HEK293 (cell line): ENCODE measurements at regions not wholly inside any gene's neighbourhood (a gene's known extent, or its start where the extent isn't known, plus 50 kb on each side); places are given as distances from the start of the nearest gene placed in this dataset.

Experiments used
- CTCF ChIA-PET: fragments of 350-600 bp; formaldehyde crosslinking; extraction: SDS; loops from one replicate; lab custom pipeline; 2021; ENCODE audit warnings: antibody characterized with exemption; lab: Yijun Ruan, JAX
- POLR2A ChIA-PET: fragments of 300-600 bp; formaldehyde crosslinking; extraction: SDS; loops from one replicate; lab custom pipeline; 2020; ENCODE audit warnings: antibody characterized with exemption, inconsistent platforms; lab: Yijun Ruan, JAX
- H3K27ac ChIP-seq: fragments of 200-500 bp; sonication (Bioruptor generic); 2 replicates; pipeline ENCODE4 v1.5.1; 2014; ENCODE audit warnings: low read depth, low read length, control low read depth, inconsistent platforms; ENCODE audit errors: extremely low read depth
- H3K36me3 ChIP-seq, 2 experiments: fragments of 200-500 bp in 1 of 2; sonication (Bioruptor generic) in 1 of 2; 1 replicate in 1 of 2; 2 replicates in 1 of 2; pipeline ENCODE4 v1.5.1; 2014 to 2017; ENCODE audit warnings: inconsistent platforms in 2 of 2, low read length in 2 of 2; ENCODE audit not compliant: control insufficient read depth in 2 of 2, insufficient read depth in 1 of 2
- H3K4me1 ChIP-seq: fragments of 200-500 bp; sonication (Bioruptor generic); 2 replicates; pipeline ENCODE4 v1.5.1; 2014; ENCODE audit warnings: mild to moderate bottlenecking, low read length, inconsistent platforms; ENCODE audit not compliant: control insufficient read depth, insufficient read depth
- H3K4me3 ChIP-seq: 2 replicates; pipeline ENCODE4 v1.5.1; 2011; ENCODE audit warnings: low read depth, mild to moderate bottlenecking, control low read depth, low read length, moderate library complexity
- H3K9me3 ChIP-seq: fragments of 200-500 bp; sonication (Bioruptor generic); 2 replicates; pipeline ENCODE4 v1.5.1; 2014; ENCODE audit warnings: low read depth, low read length, inconsistent platforms; ENCODE audit not compliant: control insufficient read depth, insufficient read depth
- CTCF ChIP-seq: fragments of 450-650 bp; formaldehyde crosslinking; IDR thresholded peaks from 2 replicates; pipeline ENCODE4 v1.5.1; 2016; ENCODE audit warnings: missing biosample characterization, missing genetic modification characterization
- EGR2 ChIP-seq: fragments of 450-650 bp; formaldehyde crosslinking; IDR thresholded peaks from 2 replicates; pipeline ENCODE4 v1.5.1; 2016; ENCODE audit warnings: low read depth, missing biosample characterization, missing genetic modification characterization
- MYNN ChIP-seq: fragments of 450-650 bp; formaldehyde crosslinking; IDR thresholded peaks from 2 replicates; pipeline ENCODE4 v1.5.1; 2016; ENCODE audit warnings: missing biosample characterization, missing genetic modification characterization, borderline replicate concordance
- PRDM10 ChIP-seq: fragments of 450-650 bp; formaldehyde crosslinking; IDR thresholded peaks from 2 replicates; pipeline ENCODE4 v1.5.1; 2016; ENCODE audit warnings: missing biosample characterization, missing genetic modification characterization
- PRDM6 ChIP-seq: fragments of 450-650 bp; formaldehyde crosslinking; IDR thresholded peaks from 2 replicates; pipeline ENCODE4 v1.5.1; 2017; ENCODE audit warnings: missing biosample characterization, missing genetic modification characterization
- ZBTB7A ChIP-seq: fragments of 450-650 bp; formaldehyde crosslinking; IDR thresholded peaks from 2 replicates; pipeline ENCODE4 v1.5.1; 2016; ENCODE audit warnings: low read depth, missing biosample characterization, missing genetic modification characterization
- ZFP69B ChIP-seq: fragments of 450-650 bp; formaldehyde crosslinking; IDR thresholded peaks from 2 replicates; pipeline ENCODE4 v1.5.1; 2016; ENCODE audit warnings: missing biosample characterization, missing genetic modification characterization
- ZNF148 ChIP-seq: fragments of 450-650 bp; formaldehyde crosslinking; IDR thresholded peaks from 2 replicates; pipeline ENCODE4 v1.5.0; 2017; ENCODE audit warnings: missing biosample characterization, missing genetic modification characterization, borderline replicate concordance
- ZNF18 ChIP-seq: fragments of 450-650 bp; formaldehyde crosslinking; IDR thresholded peaks from 2 replicates; pipeline ENCODE4 v1.5.1; 2016; ENCODE audit warnings: missing biosample characterization, missing genetic modification characterization
- ZNF2 ChIP-seq: fragments of 450-650 bp; formaldehyde crosslinking; IDR thresholded peaks from 2 replicates; pipeline ENCODE4 v1.5.1; 2016; ENCODE audit warnings: missing biosample characterization, missing genetic modification characterization
- ZNF596 ChIP-seq: fragments of 450-650 bp; IDR thresholded peaks from 2 replicates; pipeline ENCODE4 v1.5.0; 2018; ENCODE audit warnings: missing biosample characterization, mild to moderate bottlenecking, missing genetic modification characterization, moderate library complexity
- ZNF624 ChIP-seq: fragments of 450-650 bp; formaldehyde crosslinking; IDR thresholded peaks from 2 replicates; pipeline ENCODE4 v1.5.1; 2017; ENCODE audit warnings: missing biosample characterization, missing genetic modification characterization
- ZNF629 ChIP-seq: fragments of 450-650 bp; formaldehyde crosslinking; IDR thresholded peaks from 2 replicates; pipeline ENCODE4 v1.5.1; 2017; ENCODE audit warnings: missing biosample characterization, missing genetic modification characterization
- ZNF654 ChIP-seq: fragments of 450-650 bp; formaldehyde crosslinking; IDR thresholded peaks from 2 replicates; pipeline ENCODE4 v1.5.1; 2016; ENCODE audit warnings: low read depth, missing biosample characterization, missing genetic modification characterization
- ZNF658 ChIP-seq: fragments of 450-650 bp; formaldehyde crosslinking; IDR thresholded peaks from 2 replicates; pipeline ENCODE4; 2016; ENCODE audit warnings: missing biosample characterization, missing genetic modification characterization
- ZNF664 ChIP-seq: fragments of 450-650 bp; formaldehyde crosslinking; IDR thresholded peaks from 2 replicates; pipeline ENCODE4 v1.5.1; 2016; ENCODE audit warnings: missing biosample characterization, missing genetic modification characterization
- ZNF76 ChIP-seq: fragments of 450-650 bp; formaldehyde crosslinking; IDR thresholded peaks from 2 replicates; pipeline ENCODE4; 2016; ENCODE audit warnings: low read depth, missing biosample characterization, missing genetic modification characterization, borderline replicate concordance
- ZNF776 ChIP-seq: fragments of 450-650 bp; formaldehyde crosslinking; IDR thresholded peaks from 2 replicates; pipeline ENCODE4 v1.5.0; 2017; ENCODE audit warnings: missing biosample characterization, missing genetic modification characterization, borderline replicate concordance
- ZSCAN4 ChIP-seq: fragments of 450-650 bp; formaldehyde crosslinking; IDR thresholded peaks from 2 replicates; pipeline ENCODE4 v1.5.1; 2017; ENCODE audit warnings: missing biosample characterization, missing genetic modification characterization
- ZXDB ChIP-seq: fragments of 450-650 bp; formaldehyde crosslinking; IDR thresholded peaks from 2 replicates; pipeline ENCODE4 v1.5.1; 2016; ENCODE audit warnings: missing biosample characterization, missing genetic modification characterization

- TF ChIP-seq EGR2 (tag by site-specific recombination) (no peak), ZNF658 (tag by site-specific recombination) (no peak), ZNF18 (tag by site-specific recombination) (no peak), ZNF2 (tag by site-specific recombination) (no peak), ZNF148 (tag by site-specific recombination) (no peak), ZNF629 (tag by site-specific recombination) (no peak), ZNF776 (no peak), ZXDB (tag by site-specific recombination) (no peak), CTCF (tag by site-specific recombination) (no peak), ZNF76 (tag by site-specific recombination) (no peak), ZNF624 (no peak), ZFP69B (no peak), ZNF596 (tag by site-specific recombination) (no peak), ZNF654 (tag by site-specific recombination) (no peak)
- TF ChIP-seq, all 188 proteins: peak for 0
- Histone ChIP-seq H3K4me3 (no peak overlapping the region), H3K4me1 (no peaks in the 10 kb centered on the region), H3K36me3 (no peaks in the 10 kb centered on the region), H3K27ac (no peak overlapping the region), H3K9me3 (no peaks in the 10 kb centered on the region)
- CTCF ChIA-PET, result no interaction called here
- POLR2A ChIA-PET, result no interaction called here
Measured at GRCh38 chr1:200351425-200351824, 58.4 kb downstream of the ZNF281 start.

GRCh38 chr1:200346700-200347099, 63.1 kb downstream of the ZNF281 start:
- POLR2A ChIA-PET, result no interaction called here
- Histone ChIP-seq H3K9me3 (no peaks in the 10 kb centered on the region), H3K4me1 (no peaks in the 10 kb centered on the region), H3K4me3 (no peak overlapping the region)
- TF ChIP-seq ZNF664 (tag by site-specific recombination) (0 out of 2 replicates have a peak, but pooled peaks have one; percentile 17), MYNN (no peak)
- TF ChIP-seq, all 188 proteins: peak for 1
- Histone ChIP-seq H3K27ac (no peak overlapping the region), H3K36me3 (no peaks in the 10 kb centered on the region)
- CTCF ChIA-PET, result no interaction called here

GRCh38 chr1:200345520-200345919, 64.3 kb downstream of the ZNF281 start:
- no peaks in the 10 kb centered on the region for H3K4me1 ChIP-seq
- ChIA-PET POLR2A (no interaction called here), CTCF (no interaction called here)
- no peaks in the 10 kb centered on the region for H3K9me3 ChIP-seq
- no peak overlapping the region for H3K4me3 ChIP-seq
- no peaks in the 10 kb centered on the region for H3K36me3 ChIP-seq
- no peak overlapping the region for H3K27ac ChIP-seq
- TF ChIP-seq ZNF776 (no peak), PRDM6 (no peak), ZSCAN4 (tag by site-specific recombination) (no peak), PRDM10 (no peak), ZBTB7A (tag by site-specific recombination) (no peak)
